ENCODE measurements at regions not wholly inside any gene's neighbourhood (a gene's known extent, or its start where the extent isn't known, plus 50 kb on each side); places are given as distances from the start of the nearest gene placed in this dataset.

- DNase-seq (ENCODE audit: low read depth), result no peak
- no peak overlapping the region for H3K4me3 ChIP-seq (ENCODE audit: low read length)
- TF ChIP-seq CTCF (conservative IDR thresholded peaks at IDR 0.05; ENCODE audit: low read length), result no peak
Measured at GRCh38 chr4:33427676-33428075, 2707.5 kb downstream of the PCDH7 start.

GRCh38 chr4:33429971-33430370 is 2709.8 kb downstream of the PCDH7 start:
- H3K4me3 ChIP-seq (ENCODE audit: low read length), result no peak overlapping the region
- no peak for TF ChIP-seq CTCF (conservative IDR thresholded peaks at IDR 0.05; ENCODE audit: low read length)
- no peak for DNase-seq (ENCODE audit: low read depth)

GRCh38 chr4:33437406-33437805 is 2717.2 kb downstream of the PCDH7 start:
- no peak for TF ChIP-seq CTCF (conservative IDR thresholded peaks at IDR 0.05; ENCODE audit: low read length)
- H3K4me3 ChIP-seq (ENCODE audit: low read length), result no peak overlapping the region
- DNase-seq (ENCODE audit: low read depth), result no peak

GRCh38 chr4:33446953-33447352 is 2726.8 kb downstream of the PCDH7 start:
- TF ChIP-seq CTCF (conservative IDR thresholded peaks at IDR 0.05; ENCODE audit: low read length), result no peak
- no peak overlapping the region for H3K4me3 ChIP-seq (ENCODE audit: low read length)

GRCh38 chr4:33448948-33449347 is 2728.8 kb downstream of the PCDH7 start:
- H3K4me3 ChIP-seq (ENCODE audit: low read length), result no peak overlapping the region
- no peak for TF ChIP-seq CTCF (conservative IDR thresholded peaks at IDR 0.05; ENCODE audit: low read length)
- DNase-seq (ENCODE audit: low read depth), result no peak

More at GRCh38 chr4:33446953-33447352, 2726.8 kb downstream of the PCDH7 start:
- no peak for DNase-seq (ENCODE audit: low read depth)

GRCh38 chr4:33453436-33453835 is 2733.3 kb downstream of the PCDH7 start:
- no peak overlapping the region for H3K4me3 ChIP-seq (ENCODE audit: low read length)
- DNase-seq (ENCODE audit: low read depth), result no peak
- no peak for TF ChIP-seq CTCF (conservative IDR thresholded peaks at IDR 0.05; ENCODE audit: low read length)

GRCh38 chr4:33453916-33454315 is 2733.7 kb downstream of the PCDH7 start:
- no peak for DNase-seq (ENCODE audit: low read depth)
- no peak overlapping the region for H3K4me3 ChIP-seq (ENCODE audit: low read length)
- TF ChIP-seq CTCF (conservative IDR thresholded peaks at IDR 0.05; ENCODE audit: low read length), result no peak
